H7 (cell line): ENCODE measurements at regions not wholly inside any gene's neighbourhood (a gene's known extent, or its start where the extent isn't known, plus 50 kb on each side); places are given as distances from the start of the nearest gene placed in this dataset.

ENCODE experiments used
- DNase-seq: peaks from one replicate; pipeline ENCODE4 v3.0.0; 2012
- H3K27me3 ChIP-seq: 2 replicates; pipeline ENCODE4 v1.6.0; 2011; ENCODE audit warnings: mild to moderate bottlenecking, low read length; ENCODE audit not compliant: control insufficient read depth, insufficient read depth
- H3K36me3 ChIP-seq: replicated peaks from 2 replicates; pipeline ENCODE4 v1.5.1; 2011; ENCODE audit warnings: low read length; ENCODE audit not compliant: control insufficient read depth, insufficient read depth
- H3K4me3 ChIP-seq: 2 replicates; pipeline ENCODE4 v1.5.1; 2011; ENCODE audit warnings: low read depth, mild to moderate bottlenecking, control low read depth, low read length, moderate library complexity; ENCODE audit not compliant: insufficient read depth

- Histone ChIP-seq H3K4me3 (no peak overlapping the region), H3K27me3 (no peaks in the 10 kb centered on the region), H3K36me3 (no peaks in the 10 kb centered on the region)
- DNase-seq: no peak
These were observed 557.0 kb downstream of the SLC6A15 start for GRCh38 chr12:84355561-84355960.

GRCh38 chr12:84348582-84348981 is 564.0 kb downstream of the SLC6A15 start:
- no peak for DNase-seq
- H3K27me3 ChIP-seq: no peaks in the 10 kb centered on the region
- no peaks in the 10 kb centered on the region for H3K36me3 ChIP-seq
- H3K4me3 ChIP-seq: no peak overlapping the region

GRCh38 chr12:84341467-84342193 is 571.0 kb downstream of the SLC6A15 start:
- DNase-seq: no peak
- no peaks in the 10 kb centered on the region for H3K27me3 ChIP-seq
- no peak overlapping the region for H3K4me3 ChIP-seq
- no peaks in the 10 kb centered on the region for H3K36me3 ChIP-seq

GRCh38 chr12:84336231-84336630 is 576.4 kb downstream of the SLC6A15 start:
- H3K4me3 ChIP-seq: no peak overlapping the region
- H3K27me3 ChIP-seq: no peaks in the 10 kb centered on the region
- H3K36me3 ChIP-seq: no peaks in the 10 kb centered on the region
- no peak for DNase-seq

- Histone ChIP-seq H3K4me3 (no peak overlapping the region), H3K27me3 (no peaks in the 10 kb centered on the region), H3K36me3 (no peaks in the 10 kb centered on the region)
- DNase-seq: no peak
These were observed 582.7 kb downstream of the SLC6A15 start for GRCh38 chr12:84329938-84330337.

GRCh38 chr12:84315926-84316325 is 596.7 kb downstream of the SLC6A15 start:
- Histone ChIP-seq H3K4me3 (no peak overlapping the region), H3K36me3 (no peaks in the 10 kb centered on the region), H3K27me3 (no peaks in the 10 kb centered on the region)
- no peak for DNase-seq

GRCh38 chr12:84313323-84313675 is 599.3 kb downstream of the SLC6A15 start:
- no peaks in the 10 kb centered on the region for H3K36me3 ChIP-seq
- no peaks in the 10 kb centered on the region for H3K27me3 ChIP-seq
- no peak for DNase-seq
- H3K4me3 ChIP-seq: no peak overlapping the region

- Histone ChIP-seq H3K27me3 (no peaks in the 10 kb centered on the region), H3K4me3 (no peak overlapping the region), H3K36me3 (no peaks in the 10 kb centered on the region)
- no peak for DNase-seq
These were observed 604.4 kb downstream of the SLC6A15 start for GRCh38 chr12:84308211-84308610.

- Histone ChIP-seq H3K36me3 (no peaks in the 10 kb centered on the region), H3K27me3 (no peaks in the 10 kb centered on the region), H3K4me3 (no peak overlapping the region)
- no peak for DNase-seq
These were observed 607.5 kb downstream of the SLC6A15 start for GRCh38 chr12:84305144-84305543.

- DNase-seq: no peak
- Histone ChIP-seq H3K4me3 (no peak overlapping the region), H3K36me3 (no peaks in the 10 kb centered on the region), H3K27me3 (no peaks in the 10 kb centered on the region; the same call in 1 of the 2 replicates)
These were observed 618.4 kb downstream of the SLC6A15 start for GRCh38 chr12:84294246-84294645.

- no peak overlapping the region for H3K4me3 ChIP-seq
- no peaks in the 10 kb centered on the region for H3K27me3 ChIP-seq
- H3K36me3 ChIP-seq: no peaks in the 10 kb centered on the region
- DNase-seq: no peak
These were observed 622.4 kb downstream of the SLC6A15 start for GRCh38 chr12:84290168-84290567.

GRCh38 chr12:84277986-84278385 is 634.6 kb downstream of the SLC6A15 start:
- H3K27me3 ChIP-seq: peaks cover 1% of the 10 kb centered on the region; the same call in 1 of the 2 replicates
- DNase-seq: no peak
- no peak overlapping the region for H3K4me3 ChIP-seq

GRCh38 chr12:84276215-84276614 is 636.4 kb downstream of the SLC6A15 start:
- H3K4me3 ChIP-seq: no peak overlapping the region
- H3K27me3 ChIP-seq: peaks cover 14% of the 10 kb centered on the region; the same call in 1 of the 2 replicates
- DNase-seq: no peak
- H3K36me3 ChIP-seq: no peaks in the 10 kb centered on the region

More at GRCh38 chr12:84277986-84278385, 634.6 kb downstream of the SLC6A15 start:
- no peaks in the 10 kb centered on the region for H3K36me3 ChIP-seq

GRCh38 chr12:84272324-84272723 is 640.3 kb downstream of the SLC6A15 start:
- Histone ChIP-seq H3K36me3 (no peaks in the 10 kb centered on the region), H3K4me3 (no peak overlapping the region), H3K27me3 (peaks cover 33% of the 10 kb centered on the region; the same call in 1 of the 2 replicates)
- DNase-seq: no peak

- DNase-seq: no peak
- Histone ChIP-seq H3K27me3 (peaks cover 35% of the 10 kb centered on the region; the same call in 1 of the 2 replicates), H3K36me3 (no peaks in the 10 kb centered on the region), H3K4me3 (no peak overlapping the region)
These were observed 642.0 kb downstream of the SLC6A15 start for GRCh38 chr12:84270470-84271140.
